ENCODE measurements at regions not wholly inside any gene's neighbourhood (a gene's known extent, or its start where the extent isn't known, plus 50 kb on each side); places are given as distances from the start of the nearest gene placed in this dataset.
A peak's percentile ranks its signal among the peaks of the same experiment; 100 is the strongest.

DNA sequence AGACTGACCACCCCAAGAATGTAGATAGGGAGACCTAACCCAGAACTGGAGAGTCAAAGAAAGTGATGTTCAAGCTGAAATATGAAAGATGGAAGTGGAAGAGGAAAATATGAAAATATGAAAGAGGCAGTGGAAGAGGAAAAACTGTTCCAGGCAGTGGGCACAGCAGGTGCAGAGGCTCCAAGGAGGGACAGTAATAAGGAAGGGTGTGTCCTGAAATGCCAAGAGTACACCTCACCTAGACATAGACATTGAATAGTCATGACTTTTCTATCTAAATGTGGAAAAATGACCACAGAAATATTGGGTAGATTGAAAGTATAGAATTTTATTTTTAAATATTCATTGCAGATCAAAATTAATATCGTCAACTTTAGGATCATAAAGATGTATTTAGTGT is 161.7 kb upstream of the USP24 start:
- DNase-seq: no peak

DNA sequence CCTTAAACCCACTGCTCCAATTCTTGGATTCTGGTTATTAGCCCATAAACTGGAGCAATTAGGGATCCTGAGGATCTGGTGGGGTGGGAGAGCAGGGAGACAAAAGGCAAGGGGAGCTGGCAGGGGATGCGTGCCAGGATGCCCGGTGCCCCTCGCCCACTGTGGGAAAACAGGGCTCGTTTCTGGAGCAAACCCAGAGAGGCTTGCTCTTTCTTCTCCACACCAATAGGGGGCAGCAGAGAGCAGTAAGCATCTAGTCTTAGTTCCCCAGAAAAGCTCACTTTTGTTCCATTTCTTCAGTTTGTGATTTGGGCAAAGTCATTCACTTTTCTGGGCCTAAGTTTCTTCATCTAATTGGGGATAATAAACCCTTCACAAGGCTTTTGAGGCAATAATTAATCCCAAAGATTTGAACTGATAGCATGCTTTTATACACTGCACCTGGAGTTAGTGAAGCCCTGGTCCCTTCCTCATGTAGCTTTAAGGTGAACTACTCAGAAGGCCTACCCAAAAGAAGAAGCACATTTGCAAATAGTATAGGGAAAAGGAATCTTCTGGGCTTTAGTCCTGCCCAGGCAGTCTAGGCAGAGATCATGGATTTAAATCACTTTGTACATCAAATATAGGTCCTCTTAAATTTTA is 160.6 kb upstream of the USP24 start:
- DNase-seq: peak; percentile 72

DNA sequence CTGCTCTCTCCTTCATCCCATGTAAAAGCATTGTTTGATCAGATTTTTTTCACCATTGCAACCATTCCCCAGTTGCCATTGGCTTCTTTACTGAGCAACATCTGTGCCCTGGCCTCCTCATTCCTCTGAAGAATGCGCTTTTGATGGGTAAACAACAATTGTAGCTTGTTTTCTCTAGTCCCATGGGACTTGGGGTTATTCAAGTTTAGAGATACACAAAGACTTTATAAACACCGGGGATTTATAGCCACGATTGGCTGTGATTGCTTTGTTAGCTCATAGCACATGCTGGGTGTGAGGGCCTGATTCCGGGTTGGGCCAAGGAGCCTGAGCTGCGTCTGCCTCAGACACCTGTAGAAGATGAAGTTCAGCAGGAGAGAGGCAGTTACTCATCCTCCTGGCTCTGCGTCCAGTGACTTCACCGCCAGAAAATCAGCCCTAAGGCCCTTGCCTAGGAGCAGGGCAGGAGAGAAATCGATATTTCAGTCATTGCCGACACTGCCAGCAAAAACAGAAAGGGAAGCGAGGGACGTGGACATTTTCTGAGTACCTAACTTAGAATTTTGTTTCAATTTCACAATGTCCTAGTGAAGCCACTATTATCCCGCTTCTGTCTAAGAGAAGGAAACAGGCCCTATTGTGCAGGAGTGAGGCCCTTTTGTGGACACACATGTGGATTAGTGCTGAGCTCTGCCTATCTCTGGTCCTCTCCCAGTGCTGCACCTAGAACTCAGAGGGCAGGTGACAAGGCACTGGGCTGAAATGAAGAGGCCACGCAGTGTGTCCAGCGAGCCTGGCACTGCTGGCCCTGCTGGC is 159.8 kb upstream of the USP24 start:
- DNase-seq: no peak

DNA sequence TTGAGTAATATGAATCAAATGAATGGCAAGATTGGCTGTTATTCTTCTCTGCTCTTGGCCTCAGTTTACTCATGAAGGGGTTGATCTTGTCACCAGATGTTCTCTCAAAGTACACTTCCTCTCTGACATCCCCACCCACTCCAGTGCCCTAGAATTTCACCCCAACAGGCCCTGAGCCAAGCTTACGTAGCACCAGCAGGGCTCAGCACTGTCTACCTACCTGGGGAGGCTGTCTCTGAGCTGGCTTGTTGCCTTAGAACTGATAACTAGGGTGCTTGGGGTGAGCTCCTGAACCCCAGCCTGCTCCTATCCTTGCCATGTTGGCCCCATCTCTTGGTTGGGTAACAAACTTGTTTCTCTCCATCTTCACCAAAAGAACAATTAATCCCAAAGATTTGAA is 159.1 kb upstream of the USP24 start:
- no peak for DNase-seq

DNA sequence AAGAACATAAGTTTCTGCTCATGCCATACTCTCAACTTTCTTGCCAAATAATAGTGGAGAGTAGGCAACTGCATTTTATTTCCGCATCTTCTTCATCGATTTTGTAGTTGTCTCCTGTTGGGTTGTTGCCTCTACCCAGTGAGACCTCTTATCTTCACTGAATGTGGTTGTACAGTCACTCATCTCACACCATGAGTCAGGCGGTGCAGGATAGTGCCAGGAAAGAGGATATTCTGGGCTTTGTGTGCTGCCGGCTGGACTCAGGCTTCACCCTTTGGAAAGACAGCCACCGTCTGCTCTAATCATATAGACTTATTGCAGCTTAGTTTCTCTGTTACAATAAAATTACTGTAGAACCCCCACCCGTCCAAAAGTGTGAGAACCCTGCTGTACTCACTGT is 154.3 kb upstream of the USP24 start:
- no peak for DNase-seq

DNA sequence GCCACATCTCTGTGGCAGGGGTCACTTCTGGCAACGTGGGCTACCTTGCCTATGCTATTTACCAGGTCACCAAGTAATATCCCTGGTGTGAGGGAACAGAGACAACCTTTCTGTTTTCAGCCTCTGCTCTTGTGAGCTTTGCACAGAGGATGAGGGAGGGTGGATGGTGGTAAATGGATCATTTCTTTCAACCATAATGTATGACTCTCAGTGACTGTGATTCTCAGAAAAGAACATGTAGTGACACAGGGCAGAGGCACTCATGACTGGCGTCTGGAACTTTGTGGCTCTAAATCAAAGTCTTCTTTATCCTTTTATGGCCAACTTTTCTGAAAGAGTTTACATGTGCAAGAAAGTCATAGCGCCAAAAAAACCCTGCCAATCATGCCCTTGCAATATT is 153.5 kb upstream of the USP24 start:
- no peak for DNase-seq

DNA sequence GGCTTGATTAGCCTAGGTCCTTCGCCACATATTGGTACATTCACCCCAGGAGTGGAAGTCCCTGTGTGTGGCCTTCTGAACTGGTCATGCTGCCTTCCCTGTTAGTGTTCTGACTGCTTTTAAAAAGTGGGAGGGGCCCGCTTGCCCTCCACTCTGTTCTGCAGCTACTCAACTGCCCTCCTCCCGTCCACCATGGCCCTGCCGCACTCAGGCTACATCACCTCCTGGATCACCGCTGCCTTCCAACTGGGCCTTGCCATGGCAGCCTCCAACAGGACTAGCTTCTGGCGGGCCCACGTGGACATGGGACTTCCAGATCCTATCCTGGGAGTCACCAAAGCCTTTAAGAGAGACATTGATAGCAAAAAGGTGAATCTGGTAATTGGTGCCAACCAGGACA is 152.1 kb upstream of the USP24 start:
- no peak for DNase-seq

DNA sequence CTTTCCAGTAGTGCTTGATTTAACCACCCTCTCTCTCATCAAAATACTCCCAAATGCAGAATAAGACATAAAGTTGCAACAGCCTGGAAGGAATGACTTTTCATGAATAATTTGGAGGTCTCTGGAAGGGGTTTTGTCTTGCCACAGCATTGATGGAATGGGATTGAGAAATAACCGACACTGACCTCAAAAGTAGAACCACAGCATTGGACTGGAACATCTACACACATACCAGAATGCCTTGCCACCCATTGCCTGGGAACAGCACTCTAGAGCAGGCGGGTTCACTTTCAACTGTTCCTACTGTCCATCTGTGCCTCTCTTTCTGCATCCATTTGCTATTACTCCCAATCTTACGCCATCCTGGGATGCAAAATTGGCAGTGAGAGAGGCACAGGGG is 149.1 kb upstream of the USP24 start:
- DNase-seq: no peak

DNA sequence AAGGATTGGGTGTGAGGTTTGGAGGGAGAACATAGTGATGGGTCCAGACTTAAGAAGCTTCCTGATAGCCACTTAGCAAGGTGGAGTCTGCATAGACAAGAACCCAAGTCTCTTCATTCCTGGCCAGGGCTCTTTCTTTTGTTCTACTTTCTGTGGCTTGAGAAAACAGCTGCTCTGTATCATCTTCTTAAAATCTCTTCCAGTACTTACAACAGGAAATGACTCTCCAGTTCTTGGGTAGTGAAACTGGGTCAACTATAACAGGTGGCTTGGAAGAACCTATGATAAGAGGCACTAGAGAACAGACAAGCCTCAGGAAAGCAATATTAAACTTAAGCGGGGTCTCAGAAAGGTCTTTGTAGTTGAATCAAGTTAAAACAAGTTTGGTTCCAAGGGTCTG is 148.1 kb upstream of the USP24 start:
- DNase-seq: peak; percentile 19

DNA sequence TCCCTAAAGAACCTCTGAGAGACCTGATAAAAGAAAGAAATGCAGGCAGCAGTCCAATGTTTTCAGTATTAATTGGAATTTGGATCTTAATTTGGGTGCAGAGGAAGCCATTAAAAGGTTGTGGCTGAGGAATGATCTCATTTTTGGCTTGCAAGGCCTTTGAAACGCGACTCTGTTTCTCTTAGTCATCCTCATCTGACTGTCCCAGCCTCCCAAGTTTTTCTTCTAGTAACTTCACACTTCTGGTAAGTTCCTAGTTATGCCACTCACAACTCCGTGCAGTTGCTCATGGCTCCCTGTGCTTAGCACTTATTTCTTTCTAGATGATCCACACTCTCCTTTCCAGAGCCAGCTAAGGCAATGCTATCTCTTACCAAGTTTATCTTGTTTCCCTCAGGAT is 147.4 kb upstream of the USP24 start:
- peak; percentile 45 for DNase-seq

DNA sequence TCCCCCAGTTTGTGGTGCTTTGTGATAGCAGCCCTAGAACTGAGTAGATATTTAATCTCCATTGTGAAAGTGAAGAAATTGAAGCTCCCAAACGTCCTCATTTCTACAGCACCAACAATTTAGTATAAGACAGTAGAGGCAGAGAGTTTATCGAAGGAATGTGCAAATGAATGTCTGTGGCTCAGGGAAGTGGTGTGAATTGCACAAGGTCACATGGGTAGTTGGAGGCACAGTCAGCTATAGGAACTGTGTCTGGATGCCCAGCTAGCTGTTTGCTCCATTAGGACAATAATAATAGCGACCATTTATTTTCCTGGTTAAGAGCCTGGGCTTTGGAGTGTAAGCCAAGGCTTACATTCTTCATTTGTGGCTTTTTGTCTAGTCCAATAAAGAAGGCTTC is 144.4 kb upstream of the USP24 start:
- DNase-seq: no peak

DNA sequence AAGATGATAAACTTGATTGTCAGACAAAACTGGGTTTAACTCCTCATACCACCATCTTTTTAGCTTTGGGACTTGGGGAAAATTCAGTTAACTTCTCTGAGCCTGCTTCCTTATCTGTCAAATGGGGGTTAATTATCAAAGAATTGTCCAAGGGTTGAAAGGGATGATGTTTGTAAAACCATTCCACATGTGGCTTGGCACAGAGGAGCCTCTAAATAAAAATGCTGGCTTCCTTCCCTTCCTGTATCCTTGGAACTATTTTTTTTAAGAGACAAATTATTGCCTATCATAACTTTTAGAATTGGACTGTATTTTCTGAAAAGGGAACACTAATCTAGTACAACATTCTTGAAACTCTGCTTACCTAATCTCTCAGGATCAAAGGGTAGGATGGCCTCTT is 143.4 kb upstream of the USP24 start:
- no peak for DNase-seq

DNA sequence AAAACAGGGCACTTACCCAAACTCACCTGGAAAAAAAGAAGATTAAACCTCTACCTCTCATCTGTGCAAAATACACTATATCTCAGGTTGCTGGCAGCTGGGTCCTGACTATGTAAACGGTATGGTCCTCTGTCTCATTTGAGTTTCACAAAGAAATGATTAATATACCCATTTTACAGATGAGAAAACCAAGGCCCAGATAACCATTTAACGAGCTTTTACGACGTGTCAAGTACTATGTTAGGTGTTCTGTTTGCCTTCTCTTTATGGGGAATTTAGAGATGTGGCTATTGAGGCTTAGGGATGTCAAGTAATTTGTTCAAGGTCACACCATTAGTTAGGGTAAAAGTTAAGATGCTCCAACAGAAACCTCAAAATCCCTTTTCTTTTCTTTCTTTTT is 140.4 kb upstream of the USP24 start:
- DNase-seq: no peak

DNA sequence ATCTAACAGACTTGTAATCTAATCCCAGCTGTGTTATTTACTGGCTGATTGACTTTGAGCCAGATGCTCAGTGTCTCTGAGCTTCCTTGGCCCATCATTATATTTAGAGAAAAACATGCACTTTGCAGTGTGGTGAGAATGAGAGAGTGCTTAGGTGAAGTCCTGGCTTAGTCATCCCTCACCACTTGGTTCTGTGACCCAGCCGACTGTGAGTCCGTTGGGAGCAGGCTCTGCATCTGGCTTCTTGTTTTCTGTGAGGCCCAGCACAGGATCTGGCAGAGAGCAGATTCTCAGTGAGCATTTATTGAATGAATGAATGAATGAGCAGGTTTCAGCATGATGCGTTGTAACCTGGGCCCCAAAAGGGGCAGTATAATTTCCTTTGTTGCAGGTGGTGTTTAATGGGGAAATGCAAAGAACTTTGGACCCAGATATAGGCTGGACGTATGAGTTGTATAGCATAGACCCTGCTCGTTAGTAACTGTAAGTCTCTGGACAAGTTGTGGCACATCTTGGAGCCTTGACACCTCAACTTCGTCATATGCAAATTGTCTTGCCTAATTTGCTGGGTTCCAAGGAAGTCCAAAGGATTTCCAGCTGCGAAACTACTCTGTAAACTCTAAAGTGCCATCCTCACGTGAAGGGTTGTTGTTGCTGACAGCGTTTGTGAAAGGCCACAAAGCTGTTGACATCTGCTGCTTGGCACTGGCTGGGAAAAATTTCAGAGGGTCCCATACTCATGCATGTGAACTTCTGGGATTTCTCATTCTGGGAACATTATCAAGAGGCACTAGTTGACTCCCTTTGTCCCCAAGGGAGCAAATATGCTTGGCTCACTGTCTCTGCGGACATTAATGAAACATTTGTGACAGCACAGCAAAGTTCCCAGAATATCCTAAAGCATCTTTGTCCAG is 138.8 kb upstream of the USP24 start:
- no peak for DNase-seq

DNA sequence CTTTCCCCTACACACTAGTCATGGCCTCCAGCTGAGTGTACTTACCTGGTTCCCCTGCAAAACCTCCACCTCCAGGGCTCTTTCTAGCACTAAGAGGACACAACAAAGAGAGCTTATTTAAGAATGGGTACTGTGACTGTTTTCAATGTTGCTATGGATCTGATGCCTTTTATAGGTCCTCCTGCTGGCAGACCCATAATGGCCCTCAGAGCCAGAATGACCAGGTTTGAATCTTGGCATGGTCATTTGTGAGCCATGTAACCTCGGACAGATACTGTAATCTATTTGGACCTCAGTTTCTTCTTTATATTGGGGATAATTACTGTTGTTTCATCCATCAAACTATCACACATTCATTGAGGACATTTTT is 137.6 kb upstream of the USP24 start:
- DNase-seq: no peak

DNA sequence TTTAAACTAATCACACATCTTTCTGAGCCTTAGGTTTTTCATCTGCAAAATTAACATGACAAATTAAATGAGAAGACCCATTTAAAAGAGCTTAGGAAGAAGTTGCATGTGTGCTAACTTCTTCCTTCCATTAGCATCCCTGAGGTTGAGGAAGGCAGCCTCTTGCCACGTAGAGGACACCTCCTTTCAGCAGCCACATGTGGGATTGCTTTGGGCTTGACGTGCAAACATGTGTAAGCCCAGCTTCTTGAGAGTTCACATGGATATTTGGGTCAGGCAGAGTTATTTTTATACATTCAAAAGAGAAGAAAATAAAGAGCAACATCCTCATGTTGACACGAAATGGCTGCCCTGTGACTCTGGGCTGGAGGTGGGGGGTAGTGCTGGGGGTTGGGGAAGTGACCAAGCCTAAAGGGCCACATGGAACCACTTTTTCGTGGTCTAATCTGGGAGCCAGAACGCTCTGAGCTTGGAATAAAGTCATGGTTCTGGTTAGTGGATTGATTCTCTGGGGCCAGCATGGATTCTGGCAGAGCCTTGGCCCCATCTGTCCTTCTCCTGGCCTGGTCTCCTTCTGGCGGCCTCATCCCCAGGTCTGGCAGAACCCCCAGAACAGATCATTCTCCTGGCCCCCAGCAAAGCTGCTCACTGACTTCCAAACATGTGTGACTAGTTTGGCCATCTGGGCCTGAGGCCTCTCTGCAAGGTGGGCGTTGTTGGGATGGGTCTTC is 137.1 kb upstream of the USP24 start:
- no peak for DNase-seq

DNA sequence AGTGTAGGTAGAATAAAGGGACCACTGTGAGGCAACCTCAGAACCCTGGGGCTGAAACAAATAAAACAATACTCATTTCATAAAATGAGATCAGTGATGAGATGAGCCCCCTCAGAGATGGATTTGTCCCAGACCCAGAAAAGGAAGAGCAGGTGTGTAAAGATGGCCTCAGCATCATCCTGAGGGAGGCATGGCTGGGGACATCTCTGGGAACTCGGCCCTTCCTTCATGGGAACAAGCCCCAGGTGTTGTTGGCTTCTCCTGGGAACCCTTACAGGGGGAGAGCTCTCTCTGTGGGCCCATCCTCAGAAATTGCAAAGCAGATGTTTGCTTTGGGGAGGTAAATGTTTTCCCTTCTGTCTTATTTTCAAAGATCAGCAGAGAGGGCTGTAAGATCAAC is 133.2 kb upstream of the USP24 start:
- DNase-seq: no peak

DNA sequence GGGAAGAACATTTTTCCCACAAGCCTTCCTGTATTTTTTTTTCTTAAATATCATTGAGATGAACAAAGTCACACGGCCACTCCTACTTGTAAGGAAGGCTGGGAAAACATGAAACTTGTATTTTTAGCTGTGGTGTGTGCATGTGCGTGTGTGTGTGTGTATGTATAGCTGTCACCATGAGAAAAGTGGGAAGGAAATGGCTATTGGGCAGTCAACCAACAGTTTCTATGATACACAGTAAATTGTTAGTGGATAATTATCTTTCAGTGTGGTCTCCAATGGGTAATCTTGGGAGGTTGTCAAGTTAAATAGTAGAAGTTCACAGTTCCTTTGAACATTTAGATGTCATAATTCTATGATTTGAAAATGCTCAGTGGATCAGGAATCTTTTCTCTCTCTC is 132.7 kb upstream of the USP24 start:
- no peak for DNase-seq

DNA sequence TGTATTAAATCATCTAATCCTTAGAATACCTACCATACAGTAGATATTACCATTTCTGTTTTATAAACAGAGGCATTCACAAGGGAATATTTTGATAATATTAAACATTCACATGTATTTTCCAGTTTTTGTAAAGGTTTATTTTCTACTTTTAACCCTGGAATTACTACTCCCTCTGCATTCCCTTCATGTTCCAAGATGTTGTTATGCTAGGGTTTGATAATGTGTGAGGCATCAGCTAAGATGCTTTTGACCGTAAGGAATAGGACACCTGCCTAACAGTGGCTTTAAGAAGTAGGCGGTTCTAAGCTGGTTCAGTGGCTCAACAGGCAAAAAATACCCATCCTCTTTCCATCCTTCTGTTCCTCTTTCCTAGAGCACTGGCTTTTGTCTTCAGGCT is 131.9 kb upstream of the USP24 start:
- DNase-seq: no peak

DNA sequence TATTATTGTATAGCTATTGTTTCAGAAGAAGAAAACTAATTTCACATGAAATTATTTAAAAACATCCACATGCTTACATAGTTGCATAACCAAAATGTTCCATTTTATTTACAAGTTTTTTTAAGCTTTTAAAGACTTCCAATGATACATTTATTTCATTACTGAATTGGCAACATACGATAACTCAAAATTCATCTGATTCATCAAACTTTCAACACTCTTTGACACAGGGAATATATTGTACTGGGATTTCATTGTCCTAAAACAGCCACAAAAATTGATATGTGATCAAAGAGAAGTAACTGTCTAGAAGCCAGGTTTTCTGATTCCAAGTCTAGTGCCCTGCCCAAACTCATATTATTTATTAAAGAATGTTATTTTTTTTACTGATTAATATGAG is 131.4 kb upstream of the USP24 start:
- no peak for DNase-seq

DNA sequence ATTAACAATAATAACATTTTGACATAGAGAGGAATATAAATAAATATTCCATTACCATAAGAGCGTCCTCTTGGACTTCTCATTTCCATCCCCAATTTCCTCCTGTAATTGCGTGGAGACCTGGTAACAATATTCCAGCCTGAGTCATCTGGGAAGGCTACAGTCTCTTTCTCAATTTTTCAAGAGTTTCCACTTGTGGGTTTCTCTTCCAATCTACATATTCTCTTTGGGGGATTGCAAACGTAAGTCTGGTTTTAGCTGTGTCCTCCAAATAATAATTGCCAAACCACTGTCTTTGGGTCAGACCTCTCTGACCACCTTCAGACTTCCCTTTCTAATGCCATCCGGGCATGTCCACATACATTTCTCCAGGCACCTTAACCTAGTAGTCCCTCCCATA is 124.5 kb upstream of the USP24 start:
- no peak for DNase-seq

DNA sequence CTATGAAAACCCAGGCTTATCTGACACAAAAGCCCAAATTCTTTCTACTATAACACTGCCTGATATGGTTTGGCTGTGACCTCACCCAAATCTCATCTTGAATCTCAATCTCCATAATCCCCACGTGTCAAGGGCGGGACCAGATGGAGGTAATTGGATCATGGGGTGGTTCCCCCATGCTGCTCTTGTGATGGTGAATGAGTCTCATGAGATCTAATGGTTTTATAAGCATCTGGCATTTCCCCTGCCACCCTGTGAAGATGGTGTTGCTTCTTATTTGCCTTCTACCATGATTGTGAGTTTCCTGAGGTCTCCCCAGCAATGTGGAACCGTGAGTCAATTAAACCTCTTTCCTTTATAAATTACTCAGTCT is 123.3 kb upstream of the USP24 start:
- DNase-seq: no peak

DNA sequence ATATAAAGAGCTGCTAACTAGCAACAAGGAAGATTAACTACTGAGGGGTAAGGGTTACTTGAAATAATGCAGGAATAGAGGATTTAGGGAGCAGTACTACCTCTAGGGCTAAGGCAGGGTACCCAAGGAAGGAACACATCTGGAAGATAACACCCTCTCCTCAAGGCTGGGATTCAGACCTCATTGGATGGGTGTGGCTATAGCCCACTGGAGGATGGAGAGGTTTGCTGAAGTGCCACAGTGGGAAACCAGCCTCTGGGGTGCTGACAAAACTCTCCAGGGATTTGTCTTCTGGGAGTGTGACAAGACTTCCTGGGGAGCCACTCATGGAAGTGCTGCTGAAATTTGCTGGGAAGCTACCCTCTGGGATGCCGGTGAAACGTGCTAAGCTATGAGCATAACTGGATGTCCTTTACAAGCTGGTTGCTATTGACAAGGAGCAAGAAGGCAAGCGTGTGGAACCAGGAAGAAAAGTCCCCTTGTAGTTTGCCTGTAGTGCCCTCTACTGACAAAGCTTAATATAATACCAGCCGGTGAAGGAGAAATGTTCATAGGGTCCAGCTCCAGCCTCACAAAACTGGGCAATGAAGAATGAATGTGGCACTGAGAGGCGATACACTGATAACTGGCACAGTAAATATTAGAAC is 122.8 kb upstream of the USP24 start:
- peak; percentile 68 for DNase-seq
